Activated naive CD8-positive, alpha-beta T cell treated with anti-CD3 and anti-CD28 coated beads, Interleukin-2, amount 50 U/mL, for 24 hours (primary cell): ENCODE measurements at regions not wholly inside any gene's neighbourhood (a gene's known extent, or its start where the extent isn't known, plus 50 kb on each side); places are given as distances from the start of the nearest gene placed in this dataset.
A peak's percentile ranks its signal among the peaks of the same experiment; 100 is the strongest.

Source experiments
- ATAC-seq: fragments of 150-1000 bp; cut with Tn5 transposase; one replicate; pipeline ENCODE4 v1.10.0; 2021
- DNase-seq: peaks from one replicate; pipeline ENCODE4 v3.0.0; 2021
- H3K27ac Mint-ChIP-seq: one replicate; pipeline ENCODE4 v1.8.0; 2021; ENCODE audit warnings: mild to moderate bottlenecking, mixed read lengths
- H3K27me3 Mint-ChIP-seq: one replicate; pipeline ENCODE4 v1.8.0; 2021; ENCODE audit warnings: mixed read lengths
- H3K36me3 Mint-ChIP-seq: one replicate; pipeline ENCODE4 v1.8.0; 2021; ENCODE audit warnings: low read depth, mixed read lengths
- H3K4me1 Mint-ChIP-seq: one replicate; pipeline ENCODE4 v1.8.0; 2021; ENCODE audit warnings: mixed read lengths
- H3K4me3 Mint-ChIP-seq: one replicate; pipeline ENCODE4 v1.8.0; 2021; ENCODE audit warnings: mild to moderate bottlenecking, moderate library complexity, mixed read lengths
- H3K9me3 Mint-ChIP-seq: one replicate; pipeline ENCODE4 v1.8.0; 2021; ENCODE audit warnings: mixed read lengths

GRCh38 chr3:43783987-43784639 lies 93.4 kb downstream of the ABHD5 start:
- H3K4me3 Mint-ChIP-seq: no peak overlapping the region
- no peaks in the 10 kb centered on the region for H3K36me3 Mint-ChIP-seq
- no peak overlapping the region for H3K27ac Mint-ChIP-seq
- H3K27me3 Mint-ChIP-seq: peaks cover 2% of the 10 kb centered on the region
- DNase-seq: no peak
- no peaks in the 10 kb centered on the region for H3K9me3 Mint-ChIP-seq
- no peak for ATAC-seq
- no peaks in the 10 kb centered on the region for H3K4me1 Mint-ChIP-seq

GRCh38 chr3:43784640-43785011 lies 93.9 kb downstream of the ABHD5 start:
- no peak overlapping the region for H3K4me3 Mint-ChIP-seq
- no peaks in the 10 kb centered on the region for H3K36me3 Mint-ChIP-seq
- ATAC-seq (peak; percentile 4), DNase-seq (no peak)
- H3K9me3 Mint-ChIP-seq: no peaks in the 10 kb centered on the region
- no peak overlapping the region for H3K27ac Mint-ChIP-seq
- H3K4me1 Mint-ChIP-seq: no peaks in the 10 kb centered on the region
- peaks cover 2% of the 10 kb centered on the region for H3K27me3 Mint-ChIP-seq

- H3K9me3 Mint-ChIP-seq: no peaks in the 10 kb centered on the region
- no peak for DNase-seq
- H3K4me1 Mint-ChIP-seq: no peaks in the 10 kb centered on the region
- no peak for ATAC-seq
- H3K4me3 Mint-ChIP-seq: no peak overlapping the region
- no peaks in the 10 kb centered on the region for H3K36me3 Mint-ChIP-seq
- no peak overlapping the region for H3K27ac Mint-ChIP-seq
- peaks cover 2% of the 10 kb centered on the region for H3K27me3 Mint-ChIP-seq
Observed at GRCh38 chr3:43785551-43785950, 94.8 kb downstream of the ABHD5 start.

GRCh38 chr3:43786102-43786501 lies 95.4 kb downstream of the ABHD5 start:
- Mint-ChIP-seq H3K4me1 (no peaks in the 10 kb centered on the region), H3K4me3 (no peak overlapping the region), H3K9me3 (no peaks in the 10 kb centered on the region), H3K27ac (no peak overlapping the region), H3K27me3 (peaks cover 3% of the 10 kb centered on the region), H3K36me3 (no peaks in the 10 kb centered on the region)
- DNase-seq: no peak
- no peak for ATAC-seq

GRCh38 chr3:43786526-43787305 lies 96.0 kb downstream of the ABHD5 start:
- no peak overlapping the region for H3K4me3 Mint-ChIP-seq
- no peaks in the 10 kb centered on the region for H3K4me1 Mint-ChIP-seq
- no peak overlapping the region for H3K27ac Mint-ChIP-seq
- H3K27me3 Mint-ChIP-seq: peaks cover 4% of the 10 kb centered on the region
- no peaks in the 10 kb centered on the region for H3K36me3 Mint-ChIP-seq
- ATAC-seq (no peak), DNase-seq (no peak)
- H3K9me3 Mint-ChIP-seq: no peaks in the 10 kb centered on the region

- Mint-ChIP-seq H3K27ac (no peak overlapping the region), H3K4me1 (no peaks in the 10 kb centered on the region), H3K36me3 (no peaks in the 10 kb centered on the region), H3K4me3 (no peak overlapping the region), H3K9me3 (no peaks in the 10 kb centered on the region), H3K27me3 (peaks cover 5% of the 10 kb centered on the region)
- DNase-seq (no peak), ATAC-seq (no peak)
Observed at GRCh38 chr3:43787330-43787729, 96.6 kb downstream of the ABHD5 start.

GRCh38 chr3:43789028-43789427 lies 98.3 kb downstream of the ABHD5 start:
- Mint-ChIP-seq H3K36me3 (no peaks in the 10 kb centered on the region), H3K27ac (no peak overlapping the region), H3K4me3 (no peak overlapping the region), H3K4me1 (no peaks in the 10 kb centered on the region), H3K27me3 (peaks cover 6% of the 10 kb centered on the region), H3K9me3 (no peaks in the 10 kb centered on the region)
- DNase-seq: no peak
- no peak for ATAC-seq

- H3K27me3 Mint-ChIP-seq: peaks cover 6% of the 10 kb centered on the region
- DNase-seq: no peak
- no peak overlapping the region for H3K4me3 Mint-ChIP-seq
- no peak overlapping the region for H3K27ac Mint-ChIP-seq
- H3K36me3 Mint-ChIP-seq: no peaks in the 10 kb centered on the region
- H3K4me1 Mint-ChIP-seq: no peaks in the 10 kb centered on the region
- no peak for ATAC-seq
- H3K9me3 Mint-ChIP-seq: no peaks in the 10 kb centered on the region
Observed at GRCh38 chr3:43790060-43790459, 99.3 kb downstream of the ABHD5 start.

- ATAC-seq (no peak), DNase-seq (no peak)
- H3K27me3 Mint-ChIP-seq: peaks cover 6% of the 10 kb centered on the region
- H3K9me3 Mint-ChIP-seq: no peaks in the 10 kb centered on the region
- no peak overlapping the region for H3K4me3 Mint-ChIP-seq
- no peaks in the 10 kb centered on the region for H3K36me3 Mint-ChIP-seq
- H3K27ac Mint-ChIP-seq: no peak overlapping the region
- H3K4me1 Mint-ChIP-seq: no peaks in the 10 kb centered on the region
Observed at GRCh38 chr3:43790476-43790875, 99.7 kb downstream of the ABHD5 start.

- no peak overlapping the region for H3K4me3 Mint-ChIP-seq
- H3K27ac Mint-ChIP-seq: no peak overlapping the region
- ATAC-seq (no peak), DNase-seq (no peak)
- H3K36me3 Mint-ChIP-seq: no peaks in the 10 kb centered on the region
- H3K4me1 Mint-ChIP-seq: no peaks in the 10 kb centered on the region
- H3K27me3 Mint-ChIP-seq: peaks cover 8% of the 10 kb centered on the region
- H3K9me3 Mint-ChIP-seq: no peaks in the 10 kb centered on the region
Observed at GRCh38 chr3:43791246-43791645, 100.5 kb downstream of the ABHD5 start.

GRCh38 chr3:43792904-43793303 lies 102.2 kb downstream of the ABHD5 start:
- ATAC-seq (no peak), DNase-seq (no peak)
- Mint-ChIP-seq H3K27me3 (peaks cover 16% of the 10 kb centered on the region), H3K4me3 (no peak overlapping the region), H3K27ac (no peak overlapping the region), H3K4me1 (no peaks in the 10 kb centered on the region), H3K9me3 (no peaks in the 10 kb centered on the region), H3K36me3 (no peaks in the 10 kb centered on the region)

GRCh38 chr3:43793648-43794372 lies 103.1 kb downstream of the ABHD5 start:
- Mint-ChIP-seq H3K27me3 (peaks cover 16% of the 10 kb centered on the region), H3K4me3 (no peak overlapping the region), H3K36me3 (no peaks in the 10 kb centered on the region), H3K27ac (no peak overlapping the region), H3K4me1 (no peaks in the 10 kb centered on the region), H3K9me3 (no peaks in the 10 kb centered on the region)
- DNase-seq (no peak), ATAC-seq (no peak)

- no peak overlapping the region for H3K4me3 Mint-ChIP-seq
- H3K27ac Mint-ChIP-seq: no peak overlapping the region
- no peak for DNase-seq
- no peaks in the 10 kb centered on the region for H3K4me1 Mint-ChIP-seq
- no peak for ATAC-seq
- H3K27me3 Mint-ChIP-seq: peaks cover 18% of the 10 kb centered on the region
- no peaks in the 10 kb centered on the region for H3K9me3 Mint-ChIP-seq
- no peaks in the 10 kb centered on the region for H3K36me3 Mint-ChIP-seq
Observed at GRCh38 chr3:43794776-43795175, 104.0 kb downstream of the ABHD5 start.

GRCh38 chr3:43795491-43795890 lies 104.8 kb downstream of the ABHD5 start:
- H3K36me3 Mint-ChIP-seq: no peaks in the 10 kb centered on the region
- no peaks in the 10 kb centered on the region for H3K9me3 Mint-ChIP-seq
- DNase-seq (no peak), ATAC-seq (no peak)
- H3K4me1 Mint-ChIP-seq: no peaks in the 10 kb centered on the region
- no peak overlapping the region for H3K27ac Mint-ChIP-seq
- peaks cover 18% of the 10 kb centered on the region for H3K27me3 Mint-ChIP-seq
- H3K4me3 Mint-ChIP-seq: no peak overlapping the region

- DNase-seq (no peak), ATAC-seq (no peak)
- Mint-ChIP-seq H3K27me3 (peaks cover 17% of the 10 kb centered on the region), H3K4me3 (no peak overlapping the region), H3K36me3 (no peaks in the 10 kb centered on the region), H3K4me1 (no peaks in the 10 kb centered on the region), H3K27ac (no peak overlapping the region), H3K9me3 (no peaks in the 10 kb centered on the region)
Observed at GRCh38 chr3:43796041-43796596, 105.4 kb downstream of the ABHD5 start.
